Heart left ventricle (tissue), 16 donors: ENCODE measurements at regions not wholly inside any gene's neighbourhood (a gene's known extent, or its start where the extent isn't known, plus 50 kb on each side); places are given as distances from the start of the nearest gene placed in this dataset.

Source experiments
- ATAC-seq, 4 donors: fragments of 200-7000 bp; cut with Tn5 transposase; one replicate each; pipeline ENCODE4 v1.9.1; 2020 to 2022; ENCODE audit warnings: moderate library complexity in 4 of 4, mild to moderate bottlenecking in 3 of 4, moderate number of reproducible peaks in 1 of 4
- DNase-seq, 5 donors: peaks; one replicate each; pipeline ENCODE4 v3.0.0-alpha.2; 2020
- H3K27ac ChIP-seq, 12 donors: fragments of 200-600 bp; sonication (generic) in 4 of 12; one replicate each; pipeline versions ENCODE4 v1.5.0 to v1.8.0; 2016 to 2022; ENCODE audit warnings: mild to moderate bottlenecking in 2 of 12
- H3K27me3 ChIP-seq, 9 donors: fragments of 200-600 bp; sonication (generic) in 2 of 9; one replicate each; pipeline versions ENCODE4 v1.5.1 to v1.8.0; 2016 to 2022; ENCODE audit warnings: mild to moderate bottlenecking in 3 of 9
- H3K36me3 ChIP-seq, 9 donors: fragments of 200-600 bp; sonication (generic) in 2 of 9; one replicate each; pipeline versions ENCODE4 v1.5.0 to v1.8.0; 2018 to 2022; ENCODE audit warnings: mild to moderate bottlenecking in 2 of 9
- H3K4me1 ChIP-seq, 12 donors: fragments of 200-600 bp; sonication (generic) in 4 of 12; one replicate each; pipeline versions ENCODE4 v1.5.0 to v1.8.0; 2016 to 2022; ENCODE audit warnings: mild to moderate bottlenecking in 3 of 12
- H3K4me3 ChIP-seq, 12 donors: fragments of 200-600 bp; sonication (generic) in 4 of 12; one replicate each; pipeline versions ENCODE4 v1.5.0 to v1.8.0; 2017 to 2022; ENCODE audit warnings: mild to moderate bottlenecking in 9 of 12, moderate library complexity in 4 of 12
- H3K9me3 ChIP-seq, 12 donors: fragments of 200-600 bp; sonication (generic) in 4 of 12; one replicate each; pipeline versions ENCODE4 v1.5.0 to v1.8.0; 2016 to 2022; ENCODE audit warnings: mild to moderate bottlenecking in 1 of 12
- POLR2A ChIP-seq, 2 donors: fragments of 450-650 bp; IDR thresholded peaks; one replicate each; pipeline ENCODE4 v1.6.1; 2017; ENCODE audit warnings: antibody characterized with exemption in 2 of 2, mild to moderate bottlenecking in 2 of 2, moderate library complexity in 2 of 2
- WGBS, 4 donors: extraction: QIAGEN DNeasy Blood & Tissue Kit in 2 of 4; methylation state at CpG; one replicate each; pipeline versions ENCODE4 v1.1.5 to v1.1.7; 2013 to 2018; 5-methylcytosine and 5-hydroxymethylcytosine counted together
- intact Hi-C, 10 donors: fragments of 100-400 bp; cut with DNase I; formaldehyde crosslinking; loops; one replicate each; pipeline versions ENCODE4 v1.11.1 to v1.14.2; 2022
- TF ChIP-seq, protein P1 (sequence below), 12 donors: fragments of 200-600 bp; sonication (generic) in 4 of 12; IDR thresholded peaks; one replicate each; pipeline versions ENCODE4 v1.5.0 to v1.8.0; 2018 to 2022; ENCODE audit warnings: antibody characterized with exemption in 12 of 12, mild to moderate bottlenecking in 5 of 12
- donor health status: ischemic (EF 13 %, LVEDD 7.1; RV severe dilation, severe dysfunction).
- donor health status: healthy with polysubstance abuse.
- donor health status: DM: no; HTN: yes; CAD: no.
- donor health status: DM: no; HTN: no; CAD: no.
- donor health status: ischemic (EF 25% LVEDD 6.9; RV normal size, moderate dysfunction).
- donor health status: ischemic (EF 25% LVEDD 5.7; RV mildly dilated, moderate dysfunction).
- donor health status: healthy.
- donor health status: DM: yes; HTN: yes; CAD: no.
- donor health status: ischemic (EF 35%, LVEDD 5.7; RV mildly dilated, moderate dysfunction).
- donor health status: nonischemic (EF 11% LVEDD 7.7; RV severe dilation, severe dysfunction).
- donor health status: DM: yes; HTN: yes; CAD: no.
- donor health status: PGD.
- donor health status: ischemic (EF 29% LVEDD 5.4; RV normal size, mild dysfunction).
- donor health status: nonischemic (EF 23%, LVEDD 6.1; RV moderate dilation, normal function).

DNA sequence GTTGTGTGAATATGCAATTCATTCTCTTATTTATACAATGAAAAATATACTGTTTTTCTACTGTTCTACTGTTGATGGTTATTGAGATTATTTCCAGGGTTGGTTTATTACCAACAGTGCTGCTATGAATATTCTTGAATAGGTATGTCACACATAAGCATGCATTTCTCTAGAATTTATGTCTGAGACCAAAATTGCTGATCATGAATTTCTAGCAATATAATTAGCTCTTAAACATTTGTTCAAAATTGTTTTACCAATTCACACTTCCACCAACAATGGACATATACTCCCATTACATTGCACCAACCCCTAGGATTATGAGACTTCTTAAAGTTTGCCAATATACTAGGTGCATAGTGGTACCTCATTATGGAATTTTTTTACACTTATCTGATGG is 164.1 kb upstream of the KCNQ5 start:
- no peak overlapping the region for H3K4me3 ChIP-seq
- no peaks in the 10 kb centered on the region for H3K9me3 ChIP-seq
- ATAC-seq (no peak), DNase-seq (no peak)
- no peaks in the 10 kb centered on the region for H3K4me1 ChIP-seq
- H3K27ac ChIP-seq: no peak overlapping the region
- no peaks in the 10 kb centered on the region for H3K36me3 ChIP-seq
- TF ChIP-seq, protein P1, sequence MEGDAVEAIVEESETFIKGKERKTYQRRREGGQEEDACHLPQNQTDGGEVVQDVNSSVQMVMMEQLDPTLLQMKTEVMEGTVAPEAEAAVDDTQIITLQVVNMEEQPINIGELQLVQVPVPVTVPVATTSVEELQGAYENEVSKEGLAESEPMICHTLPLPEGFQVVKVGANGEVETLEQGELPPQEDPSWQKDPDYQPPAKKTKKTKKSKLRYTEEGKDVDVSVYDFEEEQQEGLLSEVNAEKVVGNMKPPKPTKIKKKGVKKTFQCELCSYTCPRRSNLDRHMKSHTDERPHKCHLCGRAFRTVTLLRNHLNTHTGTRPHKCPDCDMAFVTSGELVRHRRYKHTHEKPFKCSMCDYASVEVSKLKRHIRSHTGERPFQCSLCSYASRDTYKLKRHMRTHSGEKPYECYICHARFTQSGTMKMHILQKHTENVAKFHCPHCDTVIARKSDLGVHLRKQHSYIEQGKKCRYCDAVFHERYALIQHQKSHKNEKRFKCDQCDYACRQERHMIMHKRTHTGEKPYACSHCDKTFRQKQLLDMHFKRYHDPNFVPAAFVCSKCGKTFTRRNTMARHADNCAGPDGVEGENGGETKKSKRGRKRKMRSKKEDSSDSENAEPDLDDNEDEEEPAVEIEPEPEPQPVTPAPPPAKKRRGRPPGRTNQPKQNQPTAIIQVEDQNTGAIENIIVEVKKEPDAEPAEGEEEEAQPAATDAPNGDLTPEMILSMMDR (IDR thresholded peaks at IDR 0.05): no peak
- TF ChIP-seq POLR2A (IDR thresholded peaks at IDR 0.05): no peak
- H3K27me3 ChIP-seq: no peaks in the 10 kb centered on the region
- intact Hi-C loops: no loop called here

DNA sequence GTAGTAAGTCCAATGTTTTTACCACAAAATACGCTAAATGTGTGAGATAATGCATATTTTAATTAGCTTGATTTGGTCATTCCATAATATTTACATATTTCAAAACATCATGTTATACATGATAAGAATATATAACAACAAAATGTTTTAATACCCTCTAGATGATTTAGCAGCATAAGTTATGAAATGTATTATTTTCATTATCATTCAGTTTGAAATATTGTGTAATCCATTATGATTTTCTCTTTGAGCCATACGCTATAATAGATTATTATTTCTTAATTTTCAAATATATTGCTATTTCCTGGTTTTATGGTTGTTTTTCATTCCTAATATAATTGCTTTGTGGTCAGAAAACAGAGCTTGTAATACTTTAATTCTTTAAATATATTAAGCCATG is 163.3 kb upstream of the KCNQ5 start:
- DNase-seq: no peak

DNA sequence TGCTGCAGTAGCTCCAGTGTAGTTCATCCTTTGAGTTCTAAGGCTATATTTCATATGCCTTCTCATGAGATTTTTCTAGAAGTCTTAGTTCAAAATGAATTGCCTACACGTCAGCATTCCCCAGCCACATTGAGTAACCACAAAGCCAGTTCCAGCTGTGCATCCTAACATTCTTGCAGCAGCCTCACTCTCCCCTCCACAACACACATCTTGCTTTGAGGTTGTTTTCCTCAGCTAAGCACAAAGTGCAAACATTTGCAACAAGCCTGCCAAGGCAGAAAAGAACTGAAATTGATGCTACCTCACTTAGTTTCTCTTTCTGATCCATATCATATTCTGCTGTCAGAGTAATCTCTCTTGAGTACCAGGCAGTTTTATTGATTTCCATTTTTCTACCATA is 160.7 kb upstream of the KCNQ5 start:
- TF ChIP-seq, protein P1 (IDR thresholded peaks at IDR 0.05): no peak
- TF ChIP-seq POLR2A (IDR thresholded peaks at IDR 0.05): no peak
- intact Hi-C loops: no loop called here
- no peak for ATAC-seq
- H3K9me3 ChIP-seq: no peaks in the 10 kb centered on the region
- no peaks in the 10 kb centered on the region for H3K27me3 ChIP-seq
- no peaks in the 10 kb centered on the region for H3K4me1 ChIP-seq
- no peak overlapping the region for H3K27ac ChIP-seq
- H3K4me3 ChIP-seq: no peak overlapping the region
- no peaks in the 10 kb centered on the region for H3K36me3 ChIP-seq
- no peak for DNase-seq
- 29 to 39% (median 36%) methylated on average over 1 of the region's 1 CpG for WGBS, 4 donors

More for the DNA sequence above, 163.3 kb upstream of the KCNQ5 start:
- H3K4me1 ChIP-seq: no peaks in the 10 kb centered on the region
- H3K4me3 ChIP-seq: no peak overlapping the region
- TF ChIP-seq POLR2A (IDR thresholded peaks at IDR 0.05): no peak
- TF ChIP-seq, protein P1 (IDR thresholded peaks at IDR 0.05): no peak
- no peak for ATAC-seq
- H3K36me3 ChIP-seq: no peaks in the 10 kb centered on the region
- H3K27me3 ChIP-seq: no peaks in the 10 kb centered on the region
- WGBS, 4 donors: 82 to 88% (median 84%) methylated on average over 2 of the region's 2 CpGs
- H3K27ac ChIP-seq: no peak overlapping the region
- H3K9me3 ChIP-seq: no peaks in the 10 kb centered on the region
- intact Hi-C loops: no loop called here

DNA sequence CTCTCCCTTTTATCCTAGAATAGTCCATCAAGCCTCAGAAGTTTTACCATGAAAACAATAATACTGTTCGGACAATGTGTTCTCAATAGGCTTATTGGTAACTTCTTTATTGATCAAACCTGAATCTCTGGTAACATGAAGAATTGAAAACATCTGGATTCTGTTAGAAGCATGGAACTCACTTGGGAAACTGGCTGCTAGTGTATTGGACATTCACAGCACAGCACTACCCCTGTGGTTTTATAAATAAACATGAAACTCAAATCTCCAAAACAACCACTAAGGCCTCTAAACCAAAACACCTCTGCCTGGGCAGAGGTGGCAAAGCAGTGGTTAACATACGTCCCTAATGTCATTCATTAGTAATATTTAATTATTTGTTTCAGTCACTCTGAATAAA is 157.6 kb upstream of the KCNQ5 start:
- H3K9me3 ChIP-seq: no peaks in the 10 kb centered on the region
- no peaks in the 10 kb centered on the region for H3K4me1 ChIP-seq
- DNase-seq: no peak
- no peak overlapping the region for H3K4me3 ChIP-seq
- TF ChIP-seq, protein P1 (IDR thresholded peaks at IDR 0.05): no peak
- no peak for TF ChIP-seq POLR2A (IDR thresholded peaks at IDR 0.05)
- intact Hi-C loops: no loop called here
- WGBS, 4 donors: 62 to 73% (median 66%) methylated on average over 2 of the region's 2 CpGs
- no peaks in the 10 kb centered on the region for H3K27me3 ChIP-seq
- ATAC-seq: no peak
- H3K36me3 ChIP-seq: no peaks in the 10 kb centered on the region
- H3K27ac ChIP-seq: no peak overlapping the region
